Eye (tissue), 1 donor: ENCODE measurements at regions not wholly inside any gene's neighbourhood (a gene's known extent, or its start where the extent isn't known, plus 50 kb on each side); places are given as distances from the start of the nearest gene placed in this dataset.

ENCODE experiments used
- DNase-seq: peaks from one replicate; pipeline ENCODE4 v3.0.0-alpha.2; 2015

- DNase-seq = peak; percentile 70
Measured at GRCh38 chr1:11338284-11338924, 65.4 kb downstream of the UBIAD1 start.

DNA sequence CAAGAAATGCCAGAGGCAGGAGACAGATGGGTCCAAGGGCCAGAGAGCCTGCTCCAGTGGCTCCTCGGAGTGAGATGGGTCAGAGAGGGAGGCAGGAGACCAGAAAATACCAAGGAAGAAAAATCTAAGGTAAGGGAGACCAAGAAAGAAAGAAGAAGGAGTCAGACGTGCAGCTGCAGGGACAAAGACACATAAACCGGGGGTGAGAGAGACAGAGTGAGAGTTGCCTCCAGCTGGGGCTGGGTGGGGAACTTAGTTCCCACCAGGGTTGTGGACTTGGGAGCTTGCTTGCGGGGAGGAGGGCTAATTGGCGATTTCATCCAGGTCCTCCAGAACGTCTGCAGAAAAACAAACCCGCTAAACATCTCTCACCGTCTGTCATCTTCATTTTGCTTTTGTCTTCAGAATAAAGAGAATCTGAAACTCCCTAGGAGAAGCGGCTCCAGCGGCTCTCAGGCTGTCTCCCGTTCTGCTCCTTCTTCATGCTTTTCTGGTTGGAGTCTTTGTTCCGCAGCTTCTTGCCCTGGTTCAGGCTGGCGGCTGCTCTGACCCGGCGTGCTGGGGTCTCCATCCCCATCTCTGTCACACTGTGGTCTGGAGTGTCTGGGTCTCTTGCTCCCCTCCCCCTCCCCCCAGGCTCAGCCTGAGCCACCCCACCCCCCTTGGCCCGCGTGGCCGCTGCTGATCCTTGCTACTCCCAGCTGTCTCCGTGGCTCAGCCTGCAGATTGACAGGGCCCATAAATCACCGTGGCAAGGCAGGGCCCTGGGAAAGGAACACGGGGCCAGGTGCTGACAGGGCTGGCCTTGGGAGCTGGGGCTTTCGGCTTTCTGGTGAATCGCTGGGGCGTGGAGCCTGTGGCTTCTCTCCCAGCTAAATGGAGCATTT is 66.6 kb downstream of the UBIAD1 start:
- DNase-seq = peak; percentile 92

- no peak for DNase-seq
Measured at GRCh38 chr1:11340233-11340632, 67.2 kb downstream of the UBIAD1 start.

- DNase-seq = peak; percentile 57
Measured at GRCh38 chr1:11341901-11342552, 69.0 kb downstream of the UBIAD1 start.

DNA sequence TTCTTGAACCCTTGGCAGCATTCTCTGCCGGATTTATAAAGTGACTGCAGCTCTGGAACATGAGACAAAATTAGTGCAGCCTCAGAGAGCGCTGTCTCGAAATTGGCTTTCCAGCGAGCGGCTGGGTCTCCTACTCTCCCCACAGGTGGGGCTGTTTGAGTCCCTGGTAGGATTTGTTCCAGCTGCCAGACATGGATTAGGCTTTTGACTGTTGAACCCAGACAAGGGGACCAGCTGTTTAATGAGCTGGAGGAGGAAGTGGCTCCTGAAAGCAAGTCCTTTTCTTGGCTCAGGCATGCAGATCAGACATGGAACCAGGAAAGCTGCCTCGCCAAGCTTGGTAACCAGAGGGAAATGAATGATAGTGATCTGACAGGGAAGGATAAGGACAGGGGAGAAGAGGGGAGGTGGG is 69.6 kb downstream of the UBIAD1 start:
- peak; percentile 81 for DNase-seq

GRCh38 chr1:11345971-11346715 is 73.1 kb downstream of the UBIAD1 start:
- peak; percentile 77 for DNase-seq

GRCh38 chr1:11350265-11350664 is 77.3 kb downstream of the UBIAD1 start:
- peak; percentile 27 for DNase-seq

DNA sequence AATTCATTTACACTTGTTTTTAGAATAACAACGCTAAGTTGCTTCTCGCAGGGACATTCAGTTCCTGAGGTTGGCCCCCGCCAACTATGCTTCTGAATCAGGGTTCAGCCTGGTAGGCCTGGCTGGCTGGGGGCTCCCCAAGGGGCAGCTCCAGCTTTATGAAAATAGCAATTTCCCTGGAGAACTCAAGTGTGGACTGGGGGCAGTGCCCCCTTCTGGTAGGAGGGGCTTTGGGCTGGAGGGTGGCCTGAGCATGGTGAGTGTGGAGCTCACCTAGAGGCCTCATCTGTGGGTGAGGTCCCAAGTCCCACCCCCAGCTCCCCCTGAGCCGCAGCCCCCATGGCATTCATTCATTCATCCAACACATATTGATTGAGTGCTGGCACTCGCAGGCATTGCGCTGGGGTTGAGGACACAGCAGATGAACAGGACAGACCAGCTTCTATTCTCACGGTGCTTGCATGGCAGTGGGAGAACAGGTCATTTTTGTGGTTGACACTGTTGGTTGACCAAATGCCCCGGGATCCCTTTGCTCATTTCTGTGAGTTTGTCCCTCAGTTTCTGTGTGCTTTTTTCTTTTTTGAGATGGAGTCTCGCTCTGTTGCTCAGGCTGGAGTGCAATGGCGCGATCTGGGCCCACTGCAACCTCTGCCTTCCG is 79.2 kb downstream of the UBIAD1 start:
- no peak for DNase-seq

DNA sequence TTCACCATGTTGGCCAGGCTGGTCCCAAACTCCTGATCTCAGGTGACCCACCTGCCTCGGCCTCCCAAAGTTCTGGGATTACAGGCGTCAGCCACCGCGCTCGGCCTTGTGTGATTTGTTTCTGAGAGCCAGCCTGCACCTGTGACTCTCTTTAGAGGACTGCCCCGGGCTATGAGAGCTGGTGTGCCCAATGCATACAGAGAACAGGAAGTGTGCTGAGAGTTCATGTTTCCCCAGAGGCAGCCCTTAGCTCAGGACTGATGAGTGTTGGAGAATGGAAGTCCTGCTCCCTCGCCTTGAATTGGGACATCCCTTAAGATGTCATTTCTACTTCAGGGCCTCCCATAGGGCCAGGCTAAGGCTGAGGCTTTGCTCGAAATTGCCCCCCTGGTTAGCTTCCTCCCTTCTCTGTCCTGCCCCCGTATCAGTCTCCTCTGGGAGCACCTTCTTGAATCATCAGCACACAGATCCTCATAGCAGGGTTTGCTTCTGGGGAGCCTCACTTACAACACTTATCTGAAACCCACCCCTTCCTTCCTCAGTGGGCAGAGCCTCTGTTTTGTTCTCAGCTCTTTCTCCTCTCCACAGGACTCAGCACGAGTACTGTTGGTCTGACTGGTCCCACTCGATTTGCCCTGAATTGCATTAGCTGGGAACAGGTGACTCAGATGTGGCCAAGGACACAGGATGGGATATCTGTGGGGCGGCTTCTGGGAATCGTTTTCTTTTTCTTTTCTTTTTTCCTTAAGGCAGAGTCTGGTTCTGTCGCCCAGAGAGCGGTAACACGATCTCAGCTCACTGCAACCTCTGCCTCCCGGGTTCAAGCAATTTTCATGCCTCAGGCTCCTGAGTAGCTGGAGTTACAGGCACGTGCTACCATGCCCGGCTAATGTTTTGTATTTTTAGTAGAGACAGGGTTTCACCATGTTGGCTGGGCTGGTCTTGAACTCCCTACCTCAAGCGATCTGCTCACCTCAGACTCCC is 80.1 kb downstream of the UBIAD1 start:
- DNase-seq = peak; percentile 46

DNA sequence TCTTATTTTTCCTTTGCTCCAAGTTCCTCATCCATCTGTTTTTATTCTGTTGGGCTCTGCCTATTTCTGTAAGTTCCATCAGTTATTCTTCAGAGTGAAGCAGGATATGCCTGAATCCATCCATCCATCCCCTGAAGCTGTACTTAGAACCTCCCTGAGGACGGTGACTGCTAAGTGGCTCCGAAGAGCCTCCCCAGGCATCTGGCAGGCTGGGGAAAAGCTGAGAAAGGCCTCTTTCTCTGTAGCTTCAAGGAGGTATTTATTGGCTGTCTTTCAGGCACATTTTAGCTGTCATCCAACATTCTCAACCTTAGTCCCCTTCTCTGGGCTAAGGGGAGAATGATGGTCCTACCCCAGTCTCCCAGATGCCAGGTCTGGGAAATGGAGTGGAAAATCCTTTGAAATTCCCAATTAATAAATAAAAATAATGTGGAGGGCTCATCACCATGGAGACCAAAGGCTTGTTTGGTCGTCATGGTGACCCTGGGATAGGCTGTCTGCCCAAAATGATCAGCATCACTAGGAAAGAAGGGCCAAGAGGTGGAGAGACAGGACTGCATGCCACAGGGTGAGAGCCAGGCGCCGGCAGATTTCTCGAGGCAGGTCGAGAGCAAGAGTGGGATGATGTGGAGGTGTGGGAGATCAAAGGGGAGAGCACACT is 82.0 kb downstream of the UBIAD1 start:
- peak; percentile 97 for DNase-seq

GRCh38 chr1:11355559-11356475 is 82.8 kb downstream of the UBIAD1 start:
- DNase-seq = peak; percentile 97

GRCh38 chr1:11357276-11357675 is 84.3 kb downstream of the UBIAD1 start:
- peak; percentile 39 for DNase-seq

DNA sequence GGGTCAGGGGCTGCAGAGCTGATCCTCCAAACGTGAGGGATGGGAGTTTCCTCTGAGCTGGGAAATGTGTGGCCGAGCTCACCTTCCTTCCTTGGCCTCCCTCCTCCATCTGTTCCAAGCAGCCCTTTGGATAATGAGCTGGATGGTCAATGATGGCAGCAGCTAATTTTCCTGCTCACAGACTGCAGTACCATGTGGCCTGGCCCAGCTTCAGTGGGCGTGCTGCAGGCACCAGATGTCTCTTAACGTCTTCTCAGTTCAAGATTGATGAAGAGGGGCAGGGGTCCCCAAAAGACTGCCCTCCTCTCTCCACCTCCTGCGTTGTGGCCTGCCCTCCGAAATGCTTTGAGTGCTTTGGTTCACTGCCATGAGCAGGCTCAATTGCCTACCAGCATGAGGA is 86.0 kb downstream of the UBIAD1 start:
- peak; percentile 55 for DNase-seq

- peak; percentile 65 for DNase-seq
Measured at GRCh38 chr1:11362547-11363021, 89.6 kb downstream of the UBIAD1 start.

DNA sequence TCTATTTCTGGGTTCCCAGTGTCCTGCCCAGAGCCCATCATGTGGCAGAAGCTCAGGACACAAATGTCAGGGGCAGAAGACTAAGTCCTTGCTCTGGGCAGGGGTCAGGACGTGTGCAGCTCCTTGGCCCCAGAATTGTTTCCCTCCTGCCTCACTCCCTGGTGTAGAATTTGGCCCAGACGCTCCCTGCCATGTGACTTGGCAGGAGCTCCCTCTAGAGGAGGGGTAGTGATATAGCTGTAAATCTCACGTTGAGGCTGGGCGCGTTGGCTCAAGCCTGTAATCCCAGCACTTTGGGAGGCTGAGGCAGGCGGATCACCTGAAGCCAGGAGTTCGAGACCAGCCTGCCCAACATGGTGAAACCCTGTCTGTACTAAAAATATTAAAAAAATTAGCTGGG is 91.2 kb downstream of the UBIAD1 start:
- DNase-seq = no peak

GRCh38 chr1:11365744-11366387 is 92.9 kb downstream of the UBIAD1 start:
- no peak for DNase-seq

DNA sequence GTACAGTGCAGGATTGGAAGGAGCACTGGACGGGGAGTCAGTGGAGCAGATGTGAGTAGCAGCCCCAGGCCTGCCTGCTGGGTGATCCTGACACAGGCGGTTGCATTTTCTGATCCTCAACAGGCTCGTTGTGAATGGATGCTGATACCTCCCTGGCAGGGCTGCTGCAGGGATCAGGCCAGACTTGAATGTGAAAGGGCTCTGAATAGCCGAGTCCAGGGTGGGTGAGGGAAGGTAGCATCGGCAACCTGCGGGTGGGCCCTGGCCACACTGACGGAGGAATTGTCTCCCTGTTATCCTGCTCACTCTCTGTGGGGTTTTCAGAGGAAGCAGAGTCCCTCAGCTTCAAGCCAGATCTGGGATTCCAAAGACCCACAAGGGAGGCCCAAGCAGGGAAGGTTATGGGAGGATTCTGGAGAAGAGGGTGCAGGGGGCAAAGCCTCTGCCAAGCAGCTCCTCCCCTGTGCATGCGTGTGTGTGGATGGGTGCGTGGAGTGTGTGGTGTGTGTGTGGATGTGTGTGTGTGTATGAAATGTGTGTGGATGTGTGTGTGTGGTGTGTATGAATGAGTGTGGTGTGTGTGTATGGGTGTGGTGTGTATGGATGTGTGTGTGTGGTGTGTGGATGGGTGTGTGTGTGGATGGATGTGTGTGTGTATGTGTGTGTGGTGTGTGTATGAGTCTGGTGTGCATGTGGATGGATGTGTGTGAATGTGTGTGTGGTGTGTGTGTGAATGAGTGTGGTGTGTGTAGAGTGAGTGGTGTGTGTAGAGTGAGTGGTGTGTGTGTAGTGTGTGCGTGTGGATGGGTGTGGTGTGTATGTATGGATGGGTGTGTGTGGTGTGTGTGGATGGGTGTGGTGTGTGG is 100.3 kb downstream of the UBIAD1 start:
- DNase-seq = no peak
